Activated naive CD8-positive, alpha-beta T cell treated with anti-CD3 and anti-CD28 coated beads, Interleukin-2, amount 10 ng/mL, durations not matched to agents 7 days and 5 days (primary cell): ENCODE measurements at regions not wholly inside any gene's neighbourhood (a gene's known extent, or its start where the extent isn't known, plus 50 kb on each side); places are given as distances from the start of the nearest gene placed in this dataset.
A peak's percentile ranks its signal among the peaks of the same experiment; 100 is the strongest.

Source experiments
- ATAC-seq: fragments of 150-1000 bp; cut with Tn5 transposase; one replicate; pipeline ENCODE4 v1.10.0; 2021; ENCODE audit warnings: low read depth, moderate library complexity
- POLR2A ChIA-PET: fragments of 350-600 bp; sonication (Branson Sonifier 250); formaldehyde crosslinking; loops from one replicate; lab custom pipeline; 2021; ENCODE audit warnings: antibody characterized with exemption; lab: Charles Lee
- DNase-seq: peaks from one replicate; pipeline ENCODE4 v3.0.0; 2021
- H3K27ac Mint-ChIP-seq: one replicate; pipeline ENCODE4 v1.8.0; 2022; ENCODE audit warnings: mild to moderate bottlenecking, mixed read lengths
- H3K27me3 Mint-ChIP-seq: one replicate; pipeline ENCODE4 v1.8.0; 2022; ENCODE audit warnings: mild to moderate bottlenecking, moderate library complexity, mixed read lengths
- H3K36me3 Mint-ChIP-seq: one replicate; pipeline ENCODE4 v1.8.0; 2021; ENCODE audit warnings: mild to moderate bottlenecking, mixed read lengths
- H3K4me1 Mint-ChIP-seq: one replicate; pipeline ENCODE4 v1.8.0; 2021; ENCODE audit warnings: mixed read lengths
- H3K4me3 Mint-ChIP-seq: one replicate; pipeline ENCODE4 v1.8.0; 2022; ENCODE audit warnings: mild to moderate bottlenecking, moderate library complexity, mixed read lengths
- H3K9me3 Mint-ChIP-seq: one replicate; pipeline ENCODE4 v1.8.0; 2021; ENCODE audit warnings: mixed read lengths

DNA sequence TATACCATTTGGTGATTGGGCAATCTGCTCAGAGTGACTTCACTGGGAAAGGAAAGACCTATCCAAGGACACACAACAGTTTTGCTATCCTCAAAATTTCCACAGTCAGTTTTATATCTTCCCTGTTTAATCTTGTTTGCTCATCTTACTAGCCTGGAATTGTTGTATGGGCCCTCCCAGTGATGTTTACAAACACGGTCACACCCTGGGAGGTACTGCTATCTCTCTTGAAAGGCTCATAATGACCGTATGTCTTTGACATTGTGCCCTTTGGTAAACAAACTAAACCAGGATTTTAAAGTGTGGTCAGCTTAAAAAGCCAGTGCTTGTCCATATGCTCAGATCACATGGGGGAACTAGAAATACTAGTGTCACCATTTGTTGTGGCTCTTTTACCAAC lies 277.0 kb downstream of the CDH2 start:
- H3K27ac Mint-ChIP-seq = no peak overlapping the region
- POLR2A ChIA-PET = no interaction called here

DNA sequence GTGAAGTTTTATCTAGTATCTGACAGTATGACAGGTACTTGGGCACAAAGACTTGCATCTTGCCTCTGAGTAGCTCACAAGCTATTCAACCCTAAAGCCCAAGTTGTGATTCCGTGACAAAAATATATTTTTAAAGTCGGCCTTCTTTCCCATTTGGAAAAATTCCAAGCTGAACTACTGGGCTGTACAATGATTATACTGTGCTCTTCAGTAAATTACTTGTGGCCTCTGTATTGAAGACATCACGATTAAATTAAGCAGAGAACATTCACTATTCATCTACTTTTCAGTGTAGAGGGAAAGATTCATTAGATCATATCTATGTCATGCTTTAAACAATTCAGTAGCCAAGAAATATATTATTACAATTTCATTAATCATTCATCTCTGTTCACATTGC lies 282.2 kb downstream of the CDH2 start:
- POLR2A ChIA-PET = no interaction called here
- DNase-seq = no peak
- H3K27me3 Mint-ChIP-seq = no peaks in the 10 kb centered on the region

More for the DNA sequence above, 277.0 kb downstream of the CDH2 start:
- Mint-ChIP-seq H3K27me3 (no peaks in the 10 kb centered on the region), H3K4me3 (no peak overlapping the region), H3K36me3 (no peaks in the 10 kb centered on the region), H3K9me3 (peaks cover 11% of the 10 kb centered on the region), H3K4me1 (peaks cover 2% of the 10 kb centered on the region)
- no peak for DNase-seq
- no peak for ATAC-seq

DNA sequence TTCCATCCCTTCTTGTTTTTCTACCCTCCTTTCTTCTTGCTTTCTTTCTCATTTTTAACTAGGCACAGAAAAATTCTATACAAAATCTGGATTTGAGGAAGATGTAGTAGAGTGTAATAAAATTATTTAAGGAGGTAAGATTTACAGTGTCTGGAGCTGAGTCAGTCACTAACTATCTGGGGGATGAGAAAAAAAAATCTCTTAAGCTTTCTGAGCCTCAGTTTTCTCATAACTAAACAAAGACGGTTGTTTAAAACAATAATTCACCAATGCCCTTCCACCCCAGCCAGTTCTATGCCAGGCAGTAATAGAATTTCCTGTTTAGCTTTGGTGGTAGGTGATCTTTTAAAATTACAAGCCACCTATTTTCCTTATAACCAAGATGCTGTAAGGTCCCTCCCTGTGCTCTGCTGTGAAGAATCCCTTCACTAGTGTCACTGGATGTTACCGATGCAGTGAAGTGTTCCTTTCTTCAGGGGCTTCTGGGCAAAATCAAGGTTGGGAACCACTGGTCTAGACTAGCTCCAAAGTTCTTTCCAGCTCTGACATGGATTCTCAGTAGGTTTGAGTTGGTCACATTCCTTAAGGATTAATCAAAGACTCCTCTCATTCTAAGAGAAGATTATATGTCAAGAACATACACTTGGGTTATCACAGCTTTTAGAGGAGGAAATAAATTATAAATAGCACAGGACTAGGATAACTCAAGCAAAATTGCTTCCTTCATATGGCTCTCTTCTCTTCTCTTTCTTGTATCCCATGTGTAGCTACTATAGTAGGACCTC lies 289.0 kb downstream of the CDH2 start:
- H3K4me1 Mint-ChIP-seq = no peaks in the 10 kb centered on the region
- no peak overlapping the region for H3K27ac Mint-ChIP-seq
- POLR2A ChIA-PET = no interaction called here
- DNase-seq (no peak), ATAC-seq (no peak)
- no peak overlapping the region for H3K4me3 Mint-ChIP-seq
- no peaks in the 10 kb centered on the region for H3K27me3 Mint-ChIP-seq
- H3K36me3 Mint-ChIP-seq = no peaks in the 10 kb centered on the region
- H3K9me3 Mint-ChIP-seq = no peaks in the 10 kb centered on the region

More for the DNA sequence above, 282.2 kb downstream of the CDH2 start:
- Mint-ChIP-seq H3K4me1 (no peaks in the 10 kb centered on the region), H3K27ac (no peak overlapping the region), H3K36me3 (no peaks in the 10 kb centered on the region), H3K9me3 (peaks cover 4% of the 10 kb centered on the region), H3K4me3 (no peak overlapping the region)
- ATAC-seq = no peak

DNA sequence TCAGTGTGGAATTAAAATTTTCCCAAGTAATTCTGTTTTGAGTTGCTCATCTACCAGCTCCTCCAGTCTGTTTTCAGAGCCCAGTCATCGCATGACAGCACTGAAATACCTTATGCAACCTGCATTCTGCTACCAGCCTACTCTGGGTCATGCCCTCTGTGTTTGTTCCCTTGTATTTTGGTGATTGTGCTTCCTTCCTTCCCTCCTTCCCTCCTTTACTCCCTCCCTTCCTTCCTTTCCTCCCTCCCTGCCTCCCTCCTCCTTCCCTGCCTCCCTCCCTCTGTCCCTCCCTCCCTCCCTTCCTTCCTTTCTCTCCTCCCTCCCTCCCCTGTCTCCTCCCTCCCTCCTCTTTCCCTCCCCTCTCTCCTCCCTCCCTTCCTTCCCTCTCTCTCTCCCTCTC lies 289.6 kb downstream of the CDH2 start:
- Mint-ChIP-seq H3K4me1 (no peaks in the 10 kb centered on the region), H3K9me3 (no peaks in the 10 kb centered on the region)
- ATAC-seq = no peak

DNA sequence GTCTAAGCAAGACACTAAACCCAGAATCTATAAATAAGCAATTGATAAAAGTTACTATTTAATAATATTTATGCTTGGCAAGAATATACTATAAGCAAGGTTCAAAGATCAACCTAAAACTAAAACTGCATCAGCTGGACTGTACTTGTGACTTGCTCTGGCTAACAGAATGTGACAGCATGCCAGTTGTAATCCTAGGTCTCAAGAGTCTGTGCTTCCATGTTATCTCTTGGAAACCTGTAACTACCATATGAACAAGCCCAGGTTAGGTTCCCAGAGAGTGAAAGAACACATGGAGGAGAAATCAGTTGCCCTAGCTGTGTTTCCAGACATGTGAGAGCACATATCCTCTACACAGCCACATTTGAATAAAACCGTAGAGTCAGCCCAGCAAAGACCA lies 297.4 kb downstream of the CDH2 start:
- POLR2A ChIA-PET = no interaction called here
- Mint-ChIP-seq H3K27me3 (no peaks in the 10 kb centered on the region), H3K4me3 (no peak overlapping the region), H3K27ac (no peak overlapping the region), H3K9me3 (peaks cover 2% of the 10 kb centered on the region), H3K36me3 (no peaks in the 10 kb centered on the region), H3K4me1 (no peaks in the 10 kb centered on the region)
- DNase-seq (no peak), ATAC-seq (no peak)

More for the DNA sequence above, 289.6 kb downstream of the CDH2 start:
- Mint-ChIP-seq H3K4me3 (no peak overlapping the region), H3K27me3 (no peaks in the 10 kb centered on the region), H3K36me3 (no peaks in the 10 kb centered on the region), H3K27ac (no peak overlapping the region)
- POLR2A ChIA-PET = no interaction called here
- no peak for DNase-seq

DNA sequence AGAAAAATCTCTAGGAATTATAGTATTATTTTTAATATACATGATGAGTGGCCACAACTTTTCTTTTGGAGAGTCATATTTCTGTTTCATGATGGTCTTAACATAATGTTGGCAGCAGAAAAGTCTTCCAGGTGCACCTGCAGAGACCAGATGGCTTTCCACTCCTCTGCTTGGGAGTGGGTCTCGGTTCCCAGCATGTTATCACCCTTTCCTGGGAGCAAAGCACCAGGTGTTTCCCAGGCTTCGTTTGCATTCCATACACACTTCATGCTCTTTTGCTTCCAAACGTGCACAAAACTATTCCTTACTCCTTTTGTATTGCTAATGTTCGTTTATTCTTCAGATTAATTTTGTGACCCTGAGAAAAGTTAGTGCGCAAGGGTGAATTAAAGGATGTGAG lies 305.2 kb downstream of the CDH2 start:
- Mint-ChIP-seq H3K27ac (no peak overlapping the region), H3K4me1 (no peaks in the 10 kb centered on the region), H3K9me3 (peaks cover 4% of the 10 kb centered on the region), H3K4me3 (no peak overlapping the region), H3K36me3 (no peaks in the 10 kb centered on the region), H3K27me3 (peaks cover 1% of the 10 kb centered on the region)
- no peak for ATAC-seq
- POLR2A ChIA-PET = no interaction called here
- DNase-seq = no peak

DNA sequence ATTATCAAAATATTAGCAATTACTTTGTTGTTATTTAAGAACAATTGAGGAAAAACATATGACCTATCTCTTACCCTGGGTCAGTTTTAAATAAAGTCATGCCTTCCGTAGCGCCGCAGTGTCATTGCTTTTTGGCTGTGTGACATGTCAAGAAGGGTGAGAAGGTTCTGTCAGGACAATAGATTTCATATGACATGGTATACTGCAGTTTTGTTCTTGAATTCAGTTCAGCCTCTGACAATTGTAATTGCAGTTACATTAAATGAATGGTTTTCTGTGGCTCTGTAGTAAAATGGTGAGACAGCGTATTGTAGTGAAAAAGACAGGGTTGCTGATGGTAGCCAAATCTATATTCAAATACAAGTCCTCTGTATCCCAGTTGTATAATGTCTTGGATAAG lies 307.2 kb downstream of the CDH2 start:
- Mint-ChIP-seq H3K36me3 (no peaks in the 10 kb centered on the region), H3K4me3 (no peak overlapping the region), H3K9me3 (peaks cover 4% of the 10 kb centered on the region), H3K4me1 (no peaks in the 10 kb centered on the region), H3K27me3 (peaks cover 1% of the 10 kb centered on the region), H3K27ac (no peak overlapping the region)
- DNase-seq (no peak), ATAC-seq (no peak)
- POLR2A ChIA-PET = no interaction called here

DNA sequence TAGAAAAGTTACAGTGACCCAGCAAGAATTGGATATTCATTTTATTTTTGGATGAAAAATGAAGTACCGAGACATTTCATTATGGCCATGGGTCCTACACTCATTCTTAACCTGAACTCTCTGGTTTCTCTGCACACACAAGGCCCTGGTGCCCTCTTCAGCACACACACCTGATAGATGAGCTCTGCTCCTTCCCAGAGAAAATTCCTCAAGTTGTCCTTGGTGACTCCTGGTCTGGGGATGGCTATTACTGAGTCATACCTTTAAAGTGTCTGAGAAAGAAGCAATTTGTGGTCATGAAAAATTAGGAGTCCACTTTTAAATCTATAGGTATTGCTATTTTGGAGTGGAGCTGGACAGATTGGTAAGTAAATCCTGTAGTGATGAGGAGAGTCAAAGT lies 311.5 kb downstream of the CDH2 start:
- POLR2A ChIA-PET = no interaction called here

DNA sequence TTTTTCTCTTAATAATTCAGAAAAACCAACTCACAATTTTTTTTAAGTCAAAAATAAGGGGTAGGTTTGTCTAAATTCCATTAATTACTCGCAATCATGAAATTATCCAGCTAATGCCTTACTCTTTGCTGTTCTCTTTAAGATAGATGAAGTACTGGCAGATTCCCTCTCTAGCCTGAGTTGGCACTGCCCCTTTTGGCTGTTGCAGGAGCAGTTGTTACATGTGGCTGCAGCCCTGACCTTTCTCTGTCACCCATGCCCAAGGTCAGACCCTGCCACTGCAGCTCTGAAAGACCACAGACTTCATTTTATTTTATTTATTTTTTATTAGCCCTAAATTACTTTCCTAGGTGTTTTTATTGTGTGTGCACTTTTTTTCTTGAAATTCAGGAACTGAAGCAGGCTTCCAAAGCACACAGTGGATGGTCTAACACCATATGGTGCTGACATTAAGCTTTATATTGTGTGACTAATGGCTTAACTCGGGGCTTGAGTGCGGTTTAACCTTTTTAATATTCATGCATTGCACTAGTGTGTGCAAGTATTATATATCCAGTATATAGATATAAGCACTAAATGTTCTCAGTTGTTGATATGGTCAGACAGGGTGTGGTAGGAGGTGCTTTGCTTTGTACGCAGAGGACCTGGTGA lies 313.0 kb downstream of the CDH2 start:
- Mint-ChIP-seq H3K9me3 (peaks cover 2% of the 10 kb centered on the region), H3K27ac (no peak overlapping the region), H3K4me3 (no peak overlapping the region), H3K27me3 (peaks cover 1% of the 10 kb centered on the region), H3K36me3 (no peaks in the 10 kb centered on the region), H3K4me1 (no peaks in the 10 kb centered on the region)
- no peak for ATAC-seq
- POLR2A ChIA-PET = no interaction called here
- DNase-seq = no peak

More for the DNA sequence above, 311.5 kb downstream of the CDH2 start:
- no peaks in the 10 kb centered on the region for H3K36me3 Mint-ChIP-seq
- H3K4me3 Mint-ChIP-seq = no peak overlapping the region
- H3K27me3 Mint-ChIP-seq = peaks cover 1% of the 10 kb centered on the region
- H3K27ac Mint-ChIP-seq = no peak overlapping the region
- peaks cover 2% of the 10 kb centered on the region for H3K9me3 Mint-ChIP-seq
- ATAC-seq (no peak), DNase-seq (no peak)
- H3K4me1 Mint-ChIP-seq = no peaks in the 10 kb centered on the region

DNA sequence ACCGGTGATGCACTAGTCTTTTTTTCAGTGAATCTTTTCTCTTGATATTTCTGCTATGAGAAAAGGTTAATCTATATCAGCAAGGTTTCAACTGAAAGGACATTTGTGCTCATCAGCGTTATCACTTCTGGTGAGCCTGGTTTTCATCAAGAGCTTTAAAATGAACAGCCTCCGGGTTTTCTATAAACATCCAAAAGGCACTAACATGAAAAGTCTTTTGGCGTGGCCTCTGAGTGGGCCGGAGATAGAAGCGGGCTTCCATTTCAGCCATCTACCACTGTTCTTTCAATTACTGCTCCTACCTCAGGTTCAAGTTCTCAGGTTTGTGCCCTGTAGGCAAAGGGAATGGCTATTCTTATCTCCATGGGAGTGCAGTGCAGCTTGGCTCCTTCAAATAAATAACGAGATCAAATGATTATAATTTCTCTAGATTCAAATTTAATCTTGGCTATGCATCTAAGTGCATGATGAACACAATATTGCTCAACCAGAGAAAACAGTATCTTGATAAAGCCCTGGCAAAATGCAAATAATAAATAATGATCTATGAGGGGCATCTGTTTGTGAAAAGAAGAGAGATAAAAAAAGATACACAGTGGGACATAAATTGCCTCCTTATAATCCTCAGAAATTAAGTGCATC lies 314.8 kb downstream of the CDH2 start:
- no peak for DNase-seq
- ATAC-seq = no peak
- no peaks in the 10 kb centered on the region for H3K36me3 Mint-ChIP-seq
- no peaks in the 10 kb centered on the region for H3K4me1 Mint-ChIP-seq
- H3K27me3 Mint-ChIP-seq = no peaks in the 10 kb centered on the region
- no peak overlapping the region for H3K27ac Mint-ChIP-seq
- H3K9me3 Mint-ChIP-seq = no peaks in the 10 kb centered on the region
- no peak overlapping the region for H3K4me3 Mint-ChIP-seq
- POLR2A ChIA-PET = no interaction called here

DNA sequence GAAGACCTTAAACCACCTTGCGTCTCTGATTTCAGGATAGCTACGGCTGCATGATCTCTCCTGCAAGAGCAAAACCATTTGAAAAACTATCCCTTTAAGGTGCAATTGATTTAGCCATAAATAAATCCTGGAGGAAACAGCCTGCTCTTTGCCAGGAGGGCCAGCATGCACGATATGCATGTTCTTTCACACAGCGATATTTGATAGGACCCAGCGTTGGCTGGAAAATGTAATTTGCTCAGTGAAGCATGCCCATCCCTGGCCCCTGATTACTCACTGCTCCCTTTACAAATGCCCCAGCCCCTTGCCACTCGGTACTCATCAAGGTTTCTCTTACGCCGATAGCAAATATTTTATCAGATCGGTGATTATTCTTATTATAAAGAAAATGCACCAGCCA lies 315.4 kb downstream of the CDH2 start:
- Mint-ChIP-seq H3K9me3 (no peaks in the 10 kb centered on the region), H3K4me1 (no peaks in the 10 kb centered on the region), H3K27ac (no peak overlapping the region), H3K36me3 (no peaks in the 10 kb centered on the region), H3K27me3 (no peaks in the 10 kb centered on the region), H3K4me3 (no peak overlapping the region)
- POLR2A ChIA-PET = no interaction called here
- ATAC-seq = no peak
- DNase-seq = no peak

DNA sequence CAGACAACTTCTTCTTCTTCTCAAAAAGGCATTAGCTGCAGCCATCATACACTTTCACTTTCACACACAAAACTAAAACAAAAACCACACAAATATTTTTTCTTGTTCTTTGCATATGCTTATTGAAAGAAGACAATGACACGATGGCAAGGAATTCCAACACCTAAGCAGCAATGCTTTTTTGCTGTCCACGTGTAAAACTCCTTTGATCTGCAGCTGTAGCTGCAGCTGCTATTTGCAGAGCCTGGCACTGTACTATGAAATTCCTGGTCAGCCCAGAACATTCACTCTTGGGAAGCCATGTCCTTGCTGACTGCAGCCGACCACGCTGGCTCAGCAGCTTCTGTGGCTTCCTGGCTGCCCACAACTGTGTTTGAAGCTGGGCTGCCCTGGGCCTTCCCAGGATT lies 316.2 kb downstream of the CDH2 start:
- Mint-ChIP-seq H3K36me3 (no peaks in the 10 kb centered on the region), H3K27ac (no peak overlapping the region), H3K27me3 (no peaks in the 10 kb centered on the region), H3K9me3 (no peaks in the 10 kb centered on the region), H3K4me1 (no peaks in the 10 kb centered on the region), H3K4me3 (no peak overlapping the region)
- DNase-seq = no peak
- no peak for ATAC-seq
- POLR2A ChIA-PET = no interaction called here

DNA sequence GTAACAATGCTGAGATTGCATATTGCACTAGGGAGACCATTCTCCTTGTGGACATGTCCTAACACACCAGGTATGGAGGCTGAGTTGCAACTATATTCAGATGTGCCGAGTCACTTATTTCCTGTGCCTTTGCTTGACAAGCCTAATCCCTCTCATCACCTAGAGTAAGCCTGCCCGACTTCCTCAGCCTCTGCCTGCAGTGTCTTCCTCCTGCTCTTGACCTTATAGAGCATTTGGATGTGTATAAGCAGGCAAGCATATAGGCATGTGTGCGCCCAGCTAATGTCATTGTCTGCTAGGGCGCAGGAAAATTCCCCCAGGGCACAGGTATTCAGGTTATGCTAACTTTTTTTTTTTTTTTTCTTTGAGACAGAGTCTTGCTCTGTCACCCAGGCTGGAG lies 316.9 kb downstream of the CDH2 start:
- Mint-ChIP-seq H3K36me3 (no peaks in the 10 kb centered on the region), H3K27ac (no peak overlapping the region), H3K9me3 (no peaks in the 10 kb centered on the region), H3K27me3 (no peaks in the 10 kb centered on the region), H3K4me3 (no peak overlapping the region), H3K4me1 (no peaks in the 10 kb centered on the region)
- no peak for DNase-seq
- ATAC-seq = no peak
- POLR2A ChIA-PET = no interaction called here

DNA sequence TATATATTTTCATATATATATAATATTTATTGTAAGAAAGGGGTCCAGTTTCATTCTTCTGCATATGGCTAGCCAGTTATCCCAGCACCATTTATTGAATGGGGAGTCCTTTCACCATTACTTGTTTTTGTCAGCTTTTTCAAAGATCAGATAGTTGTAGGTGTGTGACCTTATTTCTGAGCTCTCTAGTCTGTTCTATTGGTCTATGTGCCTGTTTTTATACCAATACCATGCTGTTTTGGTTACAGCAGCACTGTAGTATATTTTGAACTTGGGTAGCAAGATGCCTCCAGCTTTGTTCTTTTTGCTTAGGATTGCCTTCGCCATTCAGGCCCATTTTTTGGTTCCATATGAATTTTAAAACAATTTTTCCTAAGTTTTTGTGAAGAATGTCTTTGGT lies 320.1 kb downstream of the CDH2 start:
- H3K36me3 Mint-ChIP-seq = no peaks in the 10 kb centered on the region
- no peak overlapping the region for H3K4me3 Mint-ChIP-seq
- no peaks in the 10 kb centered on the region for H3K4me1 Mint-ChIP-seq
- POLR2A ChIA-PET = no interaction called here
- ATAC-seq (peak; percentile 45), DNase-seq (no peak)
- no peaks in the 10 kb centered on the region for H3K27me3 Mint-ChIP-seq
- H3K27ac Mint-ChIP-seq = no peak overlapping the region
- no peaks in the 10 kb centered on the region for H3K9me3 Mint-ChIP-seq
